HepG2 (cell line): ENCODE measurements at regions not wholly inside any gene's neighbourhood (a gene's known extent, or its start where the extent isn't known, plus 50 kb on each side); places are given as distances from the start of the nearest gene placed in this dataset.

Experiments
- MAX ChIP-seq: IDR thresholded peaks from 2 replicates; pipeline ENCODE4 v1.6.1; 2012; ENCODE audit warnings: inconsistent platforms
- ZNF749 ChIP-seq: sonication (generic); formaldehyde crosslinking; IDR thresholded peaks from 2 replicates; pipeline ENCODE4 v1.8.0; 2022; ENCODE audit warnings: mild to moderate bottlenecking, missing genetic modification reagents, moderate library complexity, borderline replicate concordance

DNA sequence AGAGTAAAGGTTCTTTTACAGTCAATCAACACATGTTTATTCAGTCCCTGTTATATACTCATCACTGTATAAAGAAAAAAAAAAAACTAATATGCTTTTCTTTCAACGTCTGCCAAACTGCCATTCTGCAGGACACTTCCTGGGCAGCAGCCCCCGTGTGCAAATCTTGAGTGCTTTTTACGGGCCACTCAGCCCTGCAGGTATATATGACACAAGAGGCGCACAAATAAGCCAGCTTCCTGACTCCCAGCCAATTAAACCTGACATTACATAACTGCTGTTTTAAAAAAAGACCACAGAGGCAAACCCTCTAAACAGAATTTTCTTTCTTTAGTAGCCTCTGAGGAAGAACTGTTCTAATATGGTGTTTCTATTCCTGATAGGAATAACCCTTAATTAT is 263.0 kb upstream of the NEBL start:
- no peak for TF ChIP-seq MAX
- TF ChIP-seq ZNF749 (CRISPR knock-in tag) = no peak
